HG03066 (cell line): ENCODE measurements at regions not wholly inside any gene's neighbourhood (a gene's known extent, or its start where the extent isn't known, plus 50 kb on each side); places are given as distances from the start of the nearest gene placed in this dataset.

Experiments used
- ATAC-seq: cut with Tn5 transposase; IDR thresholded peaks from one replicate; pipeline ENCODE4 v1.9.1; 2021; ENCODE audit warnings: low read depth; ENCODE audit not compliant: unreplicated experiment

- no peak for ATAC-seq
These were observed 120.7 kb upstream of the PAPPA start for GRCh38 chr9:116032683-116033440.

GRCh38 chr9:116039312-116039711 lies 114.3 kb upstream of the PAPPA start:
- no peak for ATAC-seq

GRCh38 chr9:116039893-116040292 lies 113.7 kb upstream of the PAPPA start:
- ATAC-seq = no peak

- ATAC-seq = no peak
These were observed 111.3 kb upstream of the PAPPA start for GRCh38 chr9:116042321-116042720.

- ATAC-seq = no peak
These were observed 108.5 kb upstream of the PAPPA start for GRCh38 chr9:116045083-116045482.

- ATAC-seq = no peak
These were observed 105.5 kb upstream of the PAPPA start for GRCh38 chr9:116048081-116048480.

GRCh38 chr9:116049456-116049855 lies 104.1 kb upstream of the PAPPA start:
- no peak for ATAC-seq

- ATAC-seq = no peak
These were observed 102.1 kb upstream of the PAPPA start for GRCh38 chr9:116051528-116051927.

- no peak for ATAC-seq
These were observed 98.1 kb upstream of the PAPPA start for GRCh38 chr9:116055536-116055935.

- no peak for ATAC-seq
These were observed 96.2 kb upstream of the PAPPA start for GRCh38 chr9:116057371-116057770.

- ATAC-seq = no peak
These were observed 95.2 kb upstream of the PAPPA start for GRCh38 chr9:116058421-116058820.

- ATAC-seq = no peak
These were observed 94.1 kb upstream of the PAPPA start for GRCh38 chr9:116059466-116059865.

GRCh38 chr9:116060631-116061030 lies 93.0 kb upstream of the PAPPA start:
- no peak for ATAC-seq

GRCh38 chr9:116061546-116062205 lies 91.9 kb upstream of the PAPPA start:
- ATAC-seq = no peak

- no peak for ATAC-seq
These were observed 91.4 kb upstream of the PAPPA start for GRCh38 chr9:116062206-116062550.

GRCh38 chr9:116064970-116065369 lies 88.6 kb upstream of the PAPPA start:
- ATAC-seq = no peak

GRCh38 chr9:116066221-116066620 lies 87.4 kb upstream of the PAPPA start:
- no peak for ATAC-seq

- no peak for ATAC-seq
These were observed 86.0 kb upstream of the PAPPA start for GRCh38 chr9:116067566-116067965.

- ATAC-seq = no peak
These were observed 83.2 kb upstream of the PAPPA start for GRCh38 chr9:116070256-116070914.

- no peak for ATAC-seq
These were observed 81.5 kb upstream of the PAPPA start for GRCh38 chr9:116072046-116072445.

- ATAC-seq = no peak
These were observed 79.8 kb upstream of the PAPPA start for GRCh38 chr9:116073826-116074225.

GRCh38 chr9:116074658-116075057 lies 78.9 kb upstream of the PAPPA start:
- ATAC-seq = no peak
